ENCODE measurements at regions not wholly inside any gene's neighbourhood (a gene's known extent, or its start where the extent isn't known, plus 50 kb on each side); places are given as distances from the start of the nearest gene placed in this dataset.
"Not testable (repeated sequence)": the region's sequence is repeated elsewhere in the genome, so short reads cannot be mapped to it uniquely, and the experiment has no call there.

- no peak for DNase-seq
Measured at GRCh38 chrY:14356154-14356553, 168.2 kb upstream of the NLGN4Y start.

- DNase-seq: no peak
Measured at GRCh38 chrY:14360748-14361500, 163.4 kb upstream of the NLGN4Y start.

GRCh38 chrY:14373608-14374007, 150.7 kb upstream of the NLGN4Y start:
- DNase-seq: no peak

GRCh38 chrY:14378217-14378616, 146.1 kb upstream of the NLGN4Y start:
- no peak for DNase-seq

- DNase-seq: not testable (repeated sequence)
Measured at GRCh38 chrY:14410549-14411030, 113.7 kb upstream of the NLGN4Y start.

GRCh38 chrY:14411334-14411733, 113.0 kb upstream of the NLGN4Y start:
- DNase-seq: no peak

GRCh38 chrY:14436546-14436945, 87.8 kb upstream of the NLGN4Y start:
- no peak for DNase-seq

- DNase-seq: no peak
Measured at GRCh38 chrY:14437626-14438025, 86.7 kb upstream of the NLGN4Y start.

- no peak for DNase-seq
Measured at GRCh38 chrY:14438395-14438794, 85.9 kb upstream of the NLGN4Y start.

GRCh38 chrY:14444550-14444949, 79.8 kb upstream of the NLGN4Y start:
- DNase-seq: no peak

GRCh38 chrY:14468151-14468683, 56.1 kb upstream of the NLGN4Y start:
- DNase-seq: no peak

GRCh38 chrY:14472421-14472820, 51.9 kb upstream of the NLGN4Y start:
- no peak for DNase-seq

GRCh38 chrY:14473320-14473719, 51.0 kb upstream of the NLGN4Y start:
- DNase-seq: no peak

Data from activated effector memory CD4-positive, alpha-beta T cell treated with Interleukin-2 at 50 U/mL for 16 hours (primary cell).